ENCODE measurements at regions not wholly inside any gene's neighbourhood (a gene's known extent, or its start where the extent isn't known, plus 50 kb on each side); places are given as distances from the start of the nearest gene placed in this dataset.

DNA sequence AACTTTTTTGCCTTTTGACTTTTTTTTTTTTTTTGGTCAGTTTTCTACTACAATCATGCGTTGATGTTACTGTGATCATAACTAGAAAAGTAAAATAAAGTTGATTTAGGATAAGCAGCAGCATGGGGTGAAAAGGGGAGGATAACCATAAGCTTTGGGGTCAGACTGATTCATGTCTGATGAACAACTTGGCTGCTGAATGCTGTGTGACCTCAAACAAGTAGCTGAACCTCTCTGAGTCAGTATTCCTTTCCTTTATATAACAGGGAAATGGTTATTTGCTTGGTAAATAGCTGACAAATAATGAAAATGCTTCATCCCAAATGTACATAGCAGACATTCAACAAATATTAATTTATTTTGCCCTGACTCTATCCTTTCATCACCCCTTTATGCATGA lies 413.0 kb downstream of the VRK1 start:
- no peak for TF ChIP-seq POLR2A (IDR thresholded peaks at IDR 0.05; ENCODE audit: low read depth, low read length)
- no peak for TF ChIP-seq TAF1 (IDR thresholded peaks at IDR 0.05; ENCODE audit: low read depth, low read length)
- no peak for TF ChIP-seq POLR2AphosphoS5 (IDR thresholded peaks at IDR 0.05; ENCODE audit: low read depth, low read length)
- no peak for TF ChIP-seq PAX5 (IDR thresholded peaks at IDR 0.05; ENCODE audit: insufficient read depth, low read length, severe bottlenecking)
- no peak for TF ChIP-seq POU2F2 (IDR thresholded peaks at IDR 0.05; ENCODE audit: low read depth, low read length)

Data from GM12891 (cell line).